Ishikawa (cell line): ENCODE measurements at regions not wholly inside any gene's neighbourhood (a gene's known extent, or its start where the extent isn't known, plus 50 kb on each side); places are given as distances from the start of the nearest gene placed in this dataset.

ENCODE experiments used
- CREB1 ChIP-seq: IDR thresholded peaks from 2 replicates; pipeline ENCODE4 v1.6.1; 2012; ENCODE audit warnings: low read depth
- EP300 ChIP-seq: IDR thresholded peaks from 2 replicates; pipeline ENCODE4 v1.6.1; 2012; ENCODE audit warnings: borderline replicate concordance
- NFIC ChIP-seq: IDR thresholded peaks from 2 replicates; pipeline ENCODE4 v1.6.1; 2012
- RAD21 ChIP-seq: IDR thresholded peaks from 2 replicates; pipeline ENCODE4 v1.6.1; 2012; ENCODE audit warnings: low read depth
- REST ChIP-seq: IDR thresholded peaks from 2 replicates; pipeline ENCODE4 v1.6.1; 2012; ENCODE audit warnings: low read depth, mild to moderate bottlenecking
- TCF12 ChIP-seq: IDR thresholded peaks from 2 replicates; pipeline ENCODE4 v1.6.1; 2012; ENCODE audit warnings: low read depth
- TEAD4 ChIP-seq: IDR thresholded peaks from 2 replicates; pipeline ENCODE4 v1.6.1; 2012
- TF ChIP-seq, protein P1 (sequence below): IDR thresholded peaks from 2 replicates; pipeline ENCODE4 v1.6.1; 2012

- no peak for TF ChIP-seq TCF12
- peak; percentile 20; the same call in 1 of the 2 replicates for TF ChIP-seq TEAD4
- no peak for TF ChIP-seq REST
- TF ChIP-seq, protein P1, sequence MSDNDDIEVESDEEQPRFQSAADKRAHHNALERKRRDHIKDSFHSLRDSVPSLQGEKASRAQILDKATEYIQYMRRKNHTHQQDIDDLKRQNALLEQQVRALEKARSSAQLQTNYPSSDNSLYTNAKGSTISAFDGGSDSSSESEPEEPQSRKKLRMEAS: no peak
- peak; percentile 51; the same call in 1 of the 2 replicates for TF ChIP-seq EP300
- no peak for TF ChIP-seq RAD21
- TF ChIP-seq CREB1: no peak
- peak; percentile 80 for TF ChIP-seq NFIC
Observed at GRCh38 chr6:140208286-140208685, 833.8 kb upstream of the CITED2 start.
